Tongue (tissue), 1 donor: ENCODE measurements at regions not wholly inside any gene's neighbourhood (a gene's known extent, or its start where the extent isn't known, plus 50 kb on each side); places are given as distances from the start of the nearest gene placed in this dataset.
"Not testable (repeated sequence)": the region's sequence is repeated elsewhere in the genome, so short reads cannot be mapped to it uniquely, and the experiment has no call there.

Experiments
- DNase-seq: peaks from one replicate; pipeline ENCODE4 v3.0.0-alpha.2; 2015

DNA sequence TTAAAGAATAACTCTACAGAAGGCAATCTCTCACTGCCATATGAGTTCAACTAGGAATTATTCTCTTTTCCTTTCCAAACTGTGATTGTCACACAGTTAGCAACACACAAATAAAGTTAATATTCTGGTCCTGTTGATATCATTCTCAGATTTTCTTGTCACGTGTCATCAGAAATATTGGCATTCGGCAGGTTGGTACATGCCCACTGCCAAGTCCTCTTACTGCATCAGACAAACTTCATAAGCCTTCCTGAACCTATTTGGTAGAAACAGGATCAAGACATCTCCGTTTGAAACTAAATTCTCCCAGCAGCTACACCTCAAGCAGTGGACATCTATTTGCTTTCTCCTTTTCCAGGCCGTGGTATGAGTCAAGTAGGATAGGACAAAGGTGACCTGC, 177.9 kb upstream of the SOX2 start:
- no peak for DNase-seq

DNA sequence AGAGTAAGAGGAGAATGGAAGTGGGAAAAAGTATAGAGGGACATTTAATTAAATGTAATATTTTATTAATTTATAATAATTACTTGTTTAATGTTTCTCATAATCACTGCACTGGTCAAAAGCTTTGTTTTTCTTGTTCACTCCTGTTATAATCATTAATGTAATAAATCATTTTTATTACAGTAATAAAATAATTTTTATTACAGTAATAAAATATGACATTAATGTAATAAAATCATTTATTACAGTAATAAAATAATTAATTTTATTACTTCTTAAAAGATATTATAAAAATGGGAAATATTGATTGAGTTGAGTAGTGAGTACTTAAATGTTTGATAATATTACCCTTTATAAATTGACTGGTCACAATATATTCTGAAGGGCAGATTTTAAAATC, 181.1 kb upstream of the SOX2 start:
- DNase-seq, result no peak

DNA sequence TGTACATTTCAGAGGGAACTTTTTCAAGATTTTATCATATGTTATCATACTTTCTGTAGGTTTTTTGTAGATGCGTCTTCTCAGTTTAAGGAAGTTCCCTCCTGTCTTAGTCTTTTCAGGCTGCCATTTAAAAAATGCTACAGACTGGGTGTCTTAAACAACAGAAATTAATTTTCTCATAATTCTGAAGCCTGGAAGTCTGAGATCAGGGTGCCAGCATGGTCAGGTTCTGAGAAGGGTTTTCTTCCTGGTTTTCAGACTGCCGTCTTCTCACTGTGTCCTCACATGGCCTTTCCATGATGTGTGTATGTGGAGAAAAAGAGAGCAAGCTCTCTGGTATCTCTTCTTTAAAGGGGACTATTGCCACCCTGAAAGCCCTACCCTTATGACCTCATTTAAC, 189.9 kb upstream of the SOX2 start:
- DNase-seq, result no peak

DNA sequence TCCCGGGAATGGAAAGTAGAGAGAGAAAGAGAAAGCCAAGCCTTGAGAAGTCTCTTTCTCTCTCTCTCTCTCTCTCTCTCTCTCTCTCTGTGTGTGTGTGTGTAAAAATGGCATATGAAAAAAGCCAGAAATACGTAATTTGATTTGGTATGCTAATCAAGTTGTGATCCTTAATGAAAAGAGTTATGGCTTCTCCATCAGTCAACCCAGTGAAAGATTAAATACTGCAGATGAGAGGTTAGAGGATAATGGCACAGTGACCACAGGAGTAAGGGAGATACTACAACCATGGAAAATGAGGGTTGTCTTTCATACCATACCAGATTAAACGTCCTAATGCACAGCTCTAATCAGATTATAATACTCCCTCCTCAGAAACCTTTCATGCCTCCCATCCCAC, 193.5 kb upstream of the SOX2 start:
- no peak for DNase-seq

DNA sequence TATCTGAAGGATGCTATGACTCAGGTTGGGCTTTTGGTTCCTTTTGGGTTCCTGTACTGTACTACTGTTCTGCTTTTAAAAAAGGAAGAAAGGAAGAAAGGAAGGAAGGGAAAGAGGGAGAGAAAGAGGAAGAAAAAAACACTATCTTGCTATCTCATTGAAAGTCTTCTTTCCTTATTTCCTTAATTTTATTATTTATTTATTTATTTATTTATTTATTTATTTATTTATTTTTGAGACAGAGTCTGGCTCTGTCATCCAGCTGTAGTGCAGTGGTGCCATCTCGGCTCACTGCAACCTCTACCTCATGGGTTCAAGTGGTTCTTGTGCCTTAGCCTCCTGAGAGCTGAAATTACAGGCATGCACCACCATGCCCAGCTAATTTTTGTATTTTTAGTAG, 198.9 kb upstream of the SOX2 start:
- DNase-seq, result no peak

DNA sequence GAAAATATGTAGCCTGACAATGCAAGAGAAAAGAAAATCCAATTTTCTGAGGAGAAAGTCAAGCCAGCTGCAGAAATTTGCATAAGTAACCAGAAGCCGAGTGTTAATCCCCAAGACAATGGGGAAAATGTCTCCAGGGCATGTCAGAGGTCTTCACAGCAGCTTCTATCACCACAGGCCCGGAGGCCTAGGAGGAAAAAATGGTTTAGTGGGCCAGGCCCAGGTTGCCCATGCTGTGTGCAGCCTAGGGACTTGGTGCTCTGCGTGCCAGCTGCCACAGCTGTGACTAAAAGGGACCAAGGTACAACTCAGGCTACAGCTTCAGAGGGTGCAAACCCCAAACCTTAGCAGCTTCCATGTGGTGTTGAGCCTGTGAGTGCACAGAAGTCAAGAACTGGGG, 201.2 kb upstream of the SOX2 start:
- no peak for DNase-seq

DNA sequence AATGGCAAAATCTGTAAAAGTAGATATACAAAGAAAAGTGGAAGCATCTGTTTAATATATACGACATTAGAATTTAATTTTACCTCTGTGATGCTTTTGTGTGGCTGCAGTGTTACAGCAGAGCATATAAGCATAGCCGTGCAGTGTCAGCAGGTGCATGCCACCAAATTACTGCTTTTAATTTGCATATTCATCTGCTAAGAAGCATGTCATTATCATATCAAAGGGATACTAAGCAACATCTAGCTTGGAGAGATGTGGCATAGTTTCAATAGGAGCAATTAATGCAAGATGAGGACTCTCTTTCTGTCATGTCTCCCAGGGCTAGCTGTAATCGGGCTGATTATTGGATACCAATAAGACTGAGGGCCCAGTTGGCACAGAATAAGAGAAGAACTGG, 214.4 kb upstream of the SOX2 start:
- no peak for DNase-seq

DNA sequence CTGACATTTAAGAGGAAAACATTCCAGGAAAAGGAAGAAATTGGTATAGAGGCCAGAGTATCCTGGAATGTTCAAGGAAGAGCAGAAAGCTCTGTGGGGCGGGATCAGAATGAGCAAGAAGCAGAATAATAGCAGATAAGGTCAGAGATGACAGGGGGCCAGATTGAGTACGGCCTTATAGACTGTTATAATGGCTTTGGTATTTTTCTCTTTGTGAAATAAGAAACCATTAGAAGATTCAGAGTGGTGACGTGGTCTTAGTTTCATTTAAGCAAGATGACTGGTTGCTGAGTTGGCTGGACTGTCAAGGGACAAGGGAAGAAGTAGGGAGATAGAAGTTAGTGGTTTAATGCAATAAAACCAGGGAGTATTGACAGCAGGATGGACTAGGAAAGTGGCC, 218.3 kb upstream of the SOX2 start:
- no peak for DNase-seq

DNA sequence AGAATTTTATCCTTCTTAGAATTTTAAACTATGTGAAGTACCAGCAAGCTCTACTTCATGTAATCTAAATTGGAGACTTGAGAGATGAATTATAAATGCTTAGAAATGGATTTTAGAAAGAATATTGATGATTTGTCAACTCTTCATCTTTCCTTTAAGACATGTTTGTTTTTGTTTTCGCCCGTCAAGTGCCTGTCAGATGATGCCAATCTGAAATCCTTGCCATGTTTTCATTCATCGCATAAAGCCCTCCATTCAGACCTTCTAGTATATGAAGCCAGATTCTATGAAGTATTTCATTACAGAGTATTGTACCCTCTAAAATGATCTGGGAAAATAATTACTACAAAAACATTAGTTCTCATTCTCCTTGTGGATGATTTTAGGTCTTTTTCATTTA, 223.2 kb upstream of the SOX2 start:
- DNase-seq, result no peak

DNA sequence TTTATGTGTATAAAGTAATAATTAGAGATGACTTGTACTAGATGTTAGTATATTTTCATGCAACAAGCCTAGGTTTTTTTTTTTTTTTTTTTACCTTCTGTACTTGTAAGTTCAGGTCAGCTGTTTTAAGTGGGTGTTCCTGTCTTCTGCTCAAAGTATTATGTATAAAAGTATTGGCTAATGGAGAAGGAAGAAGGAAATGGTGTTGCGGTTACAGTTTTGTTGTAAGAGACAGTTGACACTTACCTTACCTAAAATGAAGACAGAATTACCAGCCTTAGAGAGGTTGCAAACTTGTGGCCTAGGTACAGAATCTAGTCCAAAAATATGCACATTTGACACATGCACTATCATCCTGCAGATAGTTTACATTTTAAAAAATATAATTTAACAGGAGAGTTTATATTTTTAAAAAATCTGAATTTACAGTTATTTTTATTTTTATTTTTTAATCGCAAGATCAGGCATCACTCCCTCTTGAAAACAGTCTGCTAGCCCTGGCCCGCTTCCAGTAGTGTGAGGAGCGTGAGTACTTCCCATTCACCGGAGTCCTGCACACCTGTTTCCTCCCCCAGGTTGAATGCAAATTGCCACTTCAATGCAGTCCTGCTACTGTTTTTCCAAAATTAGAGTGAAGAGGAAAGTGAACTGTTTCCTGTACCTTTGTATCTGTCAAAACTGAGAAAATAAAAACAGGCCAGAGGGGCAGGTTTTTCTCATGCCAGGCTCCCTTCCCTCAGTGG, 224.3 kb upstream of the SOX2 start:
- no peak for DNase-seq

DNA sequence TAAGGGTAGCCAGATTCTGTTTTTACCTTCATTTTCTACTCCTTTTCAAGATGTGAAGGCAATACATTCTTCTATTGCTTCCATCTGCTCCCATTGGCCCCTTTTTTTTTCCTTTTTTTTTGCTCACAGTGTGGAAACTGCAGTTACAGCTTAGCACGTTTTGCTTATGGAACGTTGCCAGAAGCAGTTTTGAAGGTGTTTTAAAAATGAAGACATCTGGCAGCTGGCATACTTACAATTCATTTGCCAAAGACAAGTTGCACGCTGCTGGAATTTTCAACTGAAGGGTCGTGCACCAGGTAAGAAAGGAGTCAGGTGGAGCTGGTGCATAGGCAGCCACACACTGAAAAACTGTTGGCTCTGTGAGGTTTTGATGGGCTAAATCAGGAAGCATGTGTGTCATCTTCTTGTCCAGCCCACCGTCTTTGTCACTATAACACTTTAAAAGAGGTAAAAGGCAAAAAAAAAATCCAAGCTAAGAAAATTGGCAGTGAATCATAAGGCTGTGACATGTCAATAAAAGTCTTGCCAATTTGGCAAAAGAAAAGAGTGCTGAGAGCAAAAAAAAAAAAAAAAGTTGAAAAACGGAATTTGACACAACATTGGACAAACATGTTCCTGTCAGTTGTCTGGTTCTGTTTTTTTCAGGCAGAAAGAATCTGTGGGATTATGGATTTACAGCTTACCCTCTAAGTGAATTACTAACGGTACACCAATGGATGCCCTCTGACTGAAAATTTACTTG, 225.4 kb upstream of the SOX2 start:
- peak; percentile 17 for DNase-seq

DNA sequence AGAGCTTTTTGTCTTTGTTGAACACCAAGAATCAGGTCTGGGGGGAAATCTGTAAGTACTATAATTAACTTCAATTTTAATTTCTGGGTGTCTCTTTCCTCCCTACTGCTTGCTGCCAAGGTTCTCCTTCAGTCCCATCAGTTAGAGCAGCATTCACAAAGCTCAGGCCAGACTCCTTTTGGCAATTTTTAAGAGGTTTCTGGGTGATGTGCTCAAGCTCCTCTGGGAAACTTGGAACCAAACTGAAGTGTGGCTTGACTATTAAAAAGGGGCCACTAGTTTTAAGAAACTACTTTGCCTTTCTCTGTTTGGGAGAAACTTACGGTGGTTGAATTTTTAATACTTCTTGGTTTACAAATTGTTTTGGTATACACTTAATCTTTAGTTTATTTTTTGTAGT, 227.7 kb upstream of the SOX2 start:
- DNase-seq, result no peak

DNA sequence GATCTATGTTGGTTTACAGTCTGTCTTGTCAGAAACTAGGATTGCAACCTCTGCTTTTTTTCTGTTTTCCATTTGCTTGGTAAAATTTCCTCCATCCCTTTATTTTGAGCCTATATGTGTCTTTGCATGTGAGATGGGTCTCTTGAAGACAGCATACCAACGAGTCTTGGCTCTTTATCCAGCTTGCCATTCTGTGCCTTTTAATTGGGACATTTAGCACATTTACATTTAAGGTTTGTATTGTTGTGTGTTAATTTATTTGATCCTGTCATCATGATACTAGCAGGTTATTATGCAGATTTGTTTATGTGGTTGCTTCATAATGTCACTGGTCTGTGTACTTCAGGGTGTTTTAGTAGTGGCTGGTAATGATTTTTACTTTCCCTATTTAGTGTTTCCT, 236.6 kb upstream of the SOX2 start:
- DNase-seq, result not testable (repeated sequence)

DNA sequence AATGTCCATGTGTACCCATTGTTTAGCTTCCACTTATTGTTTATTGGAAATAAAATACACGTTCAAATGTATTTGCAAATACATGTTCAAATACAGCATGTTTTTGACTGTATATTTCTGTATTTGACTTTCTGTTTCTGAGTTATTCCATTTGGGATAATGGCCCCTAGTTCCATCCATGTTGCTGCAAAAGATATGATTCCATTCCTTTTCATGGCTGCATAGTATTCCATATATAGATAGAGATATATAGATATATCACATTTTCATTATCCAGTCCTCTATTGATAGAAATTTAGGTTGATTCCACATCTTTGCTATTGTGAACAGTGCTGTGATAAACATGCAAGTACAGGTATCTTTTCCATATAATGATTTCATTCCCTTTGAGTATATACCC, 241.4 kb upstream of the SOX2 start:
- no peak for DNase-seq

DNA sequence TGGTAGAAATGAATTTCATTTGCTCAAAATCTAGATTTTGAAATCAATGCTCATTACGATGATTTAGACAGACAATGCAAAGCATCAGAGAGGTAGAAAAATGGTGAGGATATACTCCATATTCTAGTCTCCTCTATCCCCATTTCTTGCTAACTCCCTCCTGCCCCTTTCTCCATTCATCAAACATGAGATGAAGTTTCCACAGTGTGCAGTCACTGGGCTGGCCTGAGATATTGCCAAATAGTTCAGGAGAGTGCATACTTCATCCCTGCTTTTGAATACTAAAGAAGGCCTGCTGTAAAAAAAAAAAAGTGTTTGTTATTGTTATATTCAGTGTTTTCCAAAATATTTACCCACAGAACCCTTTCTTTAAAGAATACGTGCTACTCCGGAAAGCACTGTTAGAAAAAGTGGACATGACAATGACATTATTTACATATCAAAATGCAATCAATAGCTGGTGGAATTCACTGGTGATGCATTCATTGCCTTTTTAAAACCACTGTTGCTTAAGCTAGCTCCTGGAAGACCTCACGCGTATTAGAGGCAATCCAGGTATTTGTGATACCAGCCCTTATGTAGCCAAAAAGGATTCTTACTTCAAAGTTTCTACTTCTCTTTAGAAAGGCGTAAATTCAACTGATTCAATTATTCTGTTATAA, 247.6 kb upstream of the SOX2 start:
- DNase-seq, result no peak

DNA sequence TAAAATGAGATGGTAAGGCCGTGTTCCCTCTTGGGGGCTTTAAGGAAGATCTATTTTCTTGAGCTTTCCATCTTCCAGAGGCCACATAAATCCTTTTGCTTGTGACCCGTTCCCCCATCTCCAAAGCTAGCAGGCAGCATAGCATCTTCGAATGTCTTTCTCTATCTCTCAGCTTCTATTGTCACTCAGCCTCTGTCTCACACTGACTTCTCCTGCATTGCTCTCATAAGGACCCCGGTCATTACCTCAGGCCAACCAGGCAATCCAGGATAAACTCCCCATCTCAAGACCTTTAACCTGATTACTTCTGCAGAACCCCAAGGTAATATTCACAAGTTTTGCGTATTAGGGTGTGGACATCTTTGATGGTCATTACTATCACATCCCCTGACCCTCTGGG, 250.3 kb upstream of the SOX2 start:
- DNase-seq, result no peak

DNA sequence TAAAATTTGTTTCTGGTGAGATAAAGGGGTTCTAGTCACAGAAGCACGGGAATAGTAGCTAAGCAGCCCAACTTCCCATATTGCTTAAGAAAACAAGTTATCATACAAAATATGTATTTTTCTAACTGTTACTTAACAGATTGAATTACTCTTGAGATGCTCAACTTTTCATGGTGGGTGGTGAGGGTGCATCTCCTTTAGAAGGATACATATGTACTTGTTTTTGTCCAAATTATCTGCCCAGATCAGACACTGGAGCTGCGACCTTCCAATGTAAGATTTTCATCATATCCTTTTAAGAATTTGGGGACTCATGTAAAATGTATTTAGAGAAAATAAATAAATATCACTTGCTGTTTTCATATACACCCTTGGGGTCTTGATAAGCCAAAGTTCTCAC, 252.2 kb upstream of the SOX2 start:
- no peak for DNase-seq

DNA sequence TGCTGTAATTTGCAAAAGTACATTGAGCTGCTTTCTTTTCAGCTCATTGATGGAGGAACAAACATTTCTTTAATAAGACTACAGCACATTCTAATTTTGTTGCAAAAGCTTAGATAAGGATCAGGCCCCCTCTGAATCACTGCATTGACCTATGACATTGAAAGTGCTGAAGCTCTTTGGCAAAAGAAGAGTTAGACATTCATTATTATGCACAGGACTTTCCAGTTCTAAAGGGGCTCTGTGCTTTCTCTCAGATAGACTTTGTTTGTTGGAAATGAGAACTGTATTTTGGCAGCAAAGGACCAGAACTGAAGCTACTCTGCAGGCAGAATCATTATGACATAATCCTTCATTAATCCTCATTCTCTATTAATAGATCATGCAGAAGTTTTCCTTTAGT, 252.9 kb upstream of the SOX2 start:
- peak; percentile 10 for DNase-seq

DNA sequence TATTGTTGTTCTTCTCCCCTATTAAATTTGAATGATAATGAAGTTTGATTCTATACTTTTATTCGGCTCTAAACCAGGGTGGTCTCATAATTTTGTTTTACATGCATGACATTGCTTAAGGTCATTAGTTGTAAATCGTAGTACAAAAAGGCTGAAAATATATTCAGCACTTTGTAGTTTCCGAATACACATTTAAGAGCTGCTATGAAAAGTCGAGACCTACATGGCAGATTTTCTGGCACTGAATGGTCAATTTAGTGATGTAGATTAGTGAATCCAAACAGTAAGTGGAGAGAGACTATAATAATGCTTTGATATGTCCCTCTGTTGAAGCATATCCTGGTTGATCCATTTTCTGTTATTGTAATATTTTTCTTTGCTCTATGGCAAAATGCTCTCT, 254.0 kb upstream of the SOX2 start:
- DNase-seq, result no peak

DNA sequence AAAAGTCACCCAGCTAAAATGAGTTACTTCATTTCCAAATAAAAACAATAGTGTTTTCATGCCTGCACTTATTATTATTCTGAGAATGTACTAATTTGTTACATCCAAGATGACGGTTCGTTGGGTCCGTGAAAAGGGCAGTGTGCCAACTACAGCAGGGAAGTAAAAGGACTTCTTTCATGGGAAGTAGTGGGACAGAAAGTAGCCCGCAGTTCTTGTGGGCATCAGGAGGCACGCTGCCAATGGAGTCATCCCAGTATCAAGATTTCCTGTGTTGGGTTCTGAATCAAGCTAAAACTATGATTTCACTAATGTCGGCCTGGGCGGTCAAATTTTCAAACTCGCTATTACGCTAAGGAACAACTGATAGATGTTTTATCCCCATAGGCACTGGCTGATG, 254.5 kb upstream of the SOX2 start:
- DNase-seq, result peak; percentile 32

DNA sequence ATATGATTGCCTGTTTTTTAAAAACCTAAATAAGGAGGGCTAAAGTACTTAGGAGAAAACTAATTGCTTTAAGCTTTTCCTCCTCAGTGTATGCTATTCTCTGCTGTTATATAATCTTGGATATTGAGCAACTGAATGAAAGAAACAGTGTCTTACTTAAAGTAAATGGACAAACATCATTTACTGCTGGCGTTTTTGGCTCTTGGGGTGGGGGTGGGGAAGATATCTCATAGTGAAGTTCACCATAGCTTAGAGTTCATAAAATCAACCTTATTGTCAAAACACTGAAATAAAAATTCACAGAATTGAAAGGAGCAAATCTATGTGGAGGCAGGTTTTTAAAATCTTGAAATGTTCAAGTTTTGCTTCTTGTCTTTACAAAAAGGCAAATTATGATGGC, 256.4 kb upstream of the SOX2 start:
- DNase-seq, result no peak

DNA sequence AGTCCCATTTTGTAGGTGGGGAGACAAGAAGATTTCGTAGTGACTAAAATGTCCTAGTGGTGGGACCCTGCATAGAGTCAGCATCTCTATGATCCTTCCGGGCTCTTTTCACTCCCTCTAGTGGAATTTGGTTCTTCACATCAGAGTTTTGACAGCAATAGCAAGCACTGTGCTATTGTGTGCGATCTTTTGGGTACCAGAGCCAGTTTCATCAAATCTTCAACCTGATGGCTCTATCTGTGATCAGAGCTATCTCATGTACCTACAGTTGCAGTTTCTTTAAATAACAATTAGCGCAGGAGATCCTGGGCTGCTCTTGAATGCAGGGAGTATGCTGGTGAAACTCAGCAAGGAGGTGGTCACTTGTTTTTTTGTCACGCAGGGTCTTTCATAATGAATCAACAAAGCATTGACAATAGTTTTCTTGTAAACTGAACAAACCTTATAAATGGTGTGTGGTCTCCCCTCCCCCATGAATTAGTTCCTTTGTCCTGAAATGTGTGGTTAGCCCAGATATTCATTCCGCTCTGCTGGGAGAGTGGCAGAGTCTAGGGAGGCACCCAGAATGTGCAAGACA, 257.2 kb upstream of the SOX2 start:
- no peak for DNase-seq

DNA sequence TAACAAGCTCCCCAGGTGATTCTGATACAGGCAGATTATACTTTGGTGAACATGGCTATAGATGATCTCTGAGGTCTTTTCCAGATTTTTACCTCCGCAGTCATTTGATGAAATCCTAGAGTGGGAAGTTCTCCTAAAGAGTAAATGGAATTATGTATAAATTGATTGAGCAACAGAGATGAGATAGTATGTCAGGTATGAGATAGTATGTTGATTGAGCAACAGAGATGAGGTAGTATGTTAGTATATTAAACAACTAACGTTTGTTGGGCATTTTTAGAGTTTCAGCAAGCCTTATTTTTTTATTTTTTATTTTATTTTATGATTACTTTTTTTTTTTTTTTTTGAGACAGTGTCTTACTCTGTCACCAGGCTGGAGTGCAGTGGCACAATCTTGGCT, 265.0 kb upstream of the SOX2 start:
- no peak for DNase-seq
